GM12875 (cell line): ENCODE measurements at regions not wholly inside any gene's neighbourhood (a gene's known extent, or its start where the extent isn't known, plus 50 kb on each side); places are given as distances from the start of the nearest gene placed in this dataset.
"Not testable (repeated sequence)": the region's sequence is repeated elsewhere in the genome, so short reads cannot be mapped to it uniquely, and the experiment has no call there.

Experiments
- H3K4me3 ChIP-seq: one replicate; pipeline ENCODE4 v1.5.1; 2011; ENCODE audit warnings: low read depth, low read length, control low read depth
- TF ChIP-seq, protein P1 (sequence below): IDR thresholded peaks from 2 replicates; pipeline ENCODE4 v1.5.1; 2011; ENCODE audit warnings: low read depth, mild to moderate bottlenecking, control low read depth, inconsistent platforms, low read length, moderate library complexity, borderline replicate concordance; ENCODE audit not compliant: insufficient read depth

DNA sequence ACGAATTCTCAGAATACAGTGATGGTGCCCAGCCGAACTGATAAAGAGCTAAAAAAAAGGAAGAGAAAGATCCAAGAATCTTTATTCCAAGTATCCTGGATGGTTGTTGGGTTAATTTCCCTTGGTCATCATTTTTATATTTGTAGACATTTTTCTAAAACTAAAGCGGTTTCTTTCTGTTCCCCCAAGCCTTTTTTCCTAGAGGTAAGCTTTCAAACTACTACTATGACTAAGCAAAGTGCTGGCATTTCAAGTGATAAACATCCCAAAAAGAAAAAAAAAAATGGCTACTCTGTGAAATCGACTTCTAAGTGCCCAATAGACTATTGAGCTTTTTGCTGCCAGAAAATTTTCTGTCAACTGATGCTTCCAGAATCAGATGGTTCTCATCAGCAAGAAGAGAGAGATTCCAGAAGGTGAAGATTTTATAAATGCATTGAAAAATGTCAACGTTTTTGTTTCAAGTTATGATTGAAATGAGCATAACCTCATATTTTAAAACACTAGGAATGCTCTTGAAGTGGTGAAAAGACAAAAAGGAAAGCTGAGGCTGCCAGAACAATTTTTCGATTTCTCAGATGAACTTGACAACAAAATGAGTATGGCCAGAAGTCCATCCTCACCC is 96.1 kb upstream of the ZC3H11B start:
- TF ChIP-seq, protein P1, sequence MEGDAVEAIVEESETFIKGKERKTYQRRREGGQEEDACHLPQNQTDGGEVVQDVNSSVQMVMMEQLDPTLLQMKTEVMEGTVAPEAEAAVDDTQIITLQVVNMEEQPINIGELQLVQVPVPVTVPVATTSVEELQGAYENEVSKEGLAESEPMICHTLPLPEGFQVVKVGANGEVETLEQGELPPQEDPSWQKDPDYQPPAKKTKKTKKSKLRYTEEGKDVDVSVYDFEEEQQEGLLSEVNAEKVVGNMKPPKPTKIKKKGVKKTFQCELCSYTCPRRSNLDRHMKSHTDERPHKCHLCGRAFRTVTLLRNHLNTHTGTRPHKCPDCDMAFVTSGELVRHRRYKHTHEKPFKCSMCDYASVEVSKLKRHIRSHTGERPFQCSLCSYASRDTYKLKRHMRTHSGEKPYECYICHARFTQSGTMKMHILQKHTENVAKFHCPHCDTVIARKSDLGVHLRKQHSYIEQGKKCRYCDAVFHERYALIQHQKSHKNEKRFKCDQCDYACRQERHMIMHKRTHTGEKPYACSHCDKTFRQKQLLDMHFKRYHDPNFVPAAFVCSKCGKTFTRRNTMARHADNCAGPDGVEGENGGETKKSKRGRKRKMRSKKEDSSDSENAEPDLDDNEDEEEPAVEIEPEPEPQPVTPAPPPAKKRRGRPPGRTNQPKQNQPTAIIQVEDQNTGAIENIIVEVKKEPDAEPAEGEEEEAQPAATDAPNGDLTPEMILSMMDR: no peak
- no peak overlapping the region for H3K4me3 ChIP-seq

DNA sequence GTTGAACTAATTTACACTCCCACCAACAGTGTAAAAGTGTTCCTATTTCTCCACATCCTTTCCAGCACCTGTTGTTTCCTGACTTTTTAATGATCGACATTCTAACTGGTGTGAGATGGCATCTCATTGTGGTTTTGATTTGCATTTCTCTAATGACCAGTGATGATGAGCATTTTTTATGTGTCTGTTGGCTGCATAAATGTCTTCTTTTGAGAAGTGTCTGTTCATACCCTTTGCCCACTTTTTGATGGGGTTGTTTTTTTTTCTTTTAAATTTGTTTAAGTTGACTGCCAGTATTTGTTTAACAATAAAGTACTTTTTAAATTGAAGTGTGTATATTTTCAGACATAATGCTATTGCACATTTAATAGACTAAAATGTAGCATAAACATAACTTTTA is 95.0 kb upstream of the ZC3H11B start:
- H3K4me3 ChIP-seq: not testable (repeated sequence)

DNA sequence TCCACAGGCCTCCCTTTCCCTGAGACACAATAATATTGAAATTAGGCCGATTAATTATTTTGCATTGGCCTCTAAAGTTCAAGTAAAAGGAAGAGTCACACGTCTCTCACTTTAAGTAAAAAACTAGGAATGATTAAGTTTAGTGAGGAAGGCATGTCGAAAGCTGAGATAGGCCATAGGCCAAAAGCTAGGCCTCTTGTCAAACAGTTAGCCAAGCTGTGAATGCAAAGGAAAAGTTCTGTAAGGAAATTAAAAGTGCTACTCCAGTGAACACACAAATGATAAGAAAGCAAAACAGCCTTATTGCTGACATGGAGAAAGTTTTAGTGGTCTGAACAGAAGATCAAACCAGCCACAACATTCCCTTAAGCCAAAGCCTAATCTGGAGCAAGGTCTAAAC is 91.4 kb upstream of the ZC3H11B start:
- H3K4me3 ChIP-seq: not testable (repeated sequence)

DNA sequence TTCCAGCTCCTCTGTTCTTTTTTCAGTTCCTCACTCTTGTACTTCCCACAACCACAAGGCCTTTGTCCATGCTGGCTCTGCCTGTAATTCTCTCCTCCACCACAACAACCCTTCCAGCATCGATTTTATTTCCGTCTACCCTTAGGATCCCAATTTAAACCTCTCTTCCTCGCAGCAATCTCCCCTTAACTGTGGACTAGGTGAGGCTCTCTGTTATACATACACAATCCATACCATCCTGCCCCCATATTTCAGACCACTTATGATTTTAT is 90.4 kb upstream of the ZC3H11B start:
- no peak overlapping the region for H3K4me3 ChIP-seq
- TF ChIP-seq, protein P1: no peak

DNA sequence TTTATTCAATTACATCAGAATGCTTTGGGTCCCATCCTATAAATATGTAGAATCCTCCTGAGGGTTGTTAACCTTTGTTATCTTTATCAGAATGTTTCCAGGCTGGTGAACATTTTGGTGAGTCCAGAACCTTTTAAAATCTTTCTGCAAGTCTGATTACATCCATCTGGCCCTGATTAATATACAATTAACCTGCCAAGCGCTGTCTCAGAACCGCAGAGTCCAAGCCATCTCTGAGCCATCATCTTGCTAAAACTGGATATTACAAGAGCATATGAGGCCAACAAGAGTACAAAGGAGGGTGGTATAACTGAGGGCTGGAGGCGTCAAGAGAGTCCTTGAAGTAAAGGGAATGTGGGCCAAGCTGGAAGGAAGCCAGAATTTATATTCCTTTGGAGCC is 88.6 kb upstream of the ZC3H11B start:
- TF ChIP-seq, protein P1: no peak

DNA sequence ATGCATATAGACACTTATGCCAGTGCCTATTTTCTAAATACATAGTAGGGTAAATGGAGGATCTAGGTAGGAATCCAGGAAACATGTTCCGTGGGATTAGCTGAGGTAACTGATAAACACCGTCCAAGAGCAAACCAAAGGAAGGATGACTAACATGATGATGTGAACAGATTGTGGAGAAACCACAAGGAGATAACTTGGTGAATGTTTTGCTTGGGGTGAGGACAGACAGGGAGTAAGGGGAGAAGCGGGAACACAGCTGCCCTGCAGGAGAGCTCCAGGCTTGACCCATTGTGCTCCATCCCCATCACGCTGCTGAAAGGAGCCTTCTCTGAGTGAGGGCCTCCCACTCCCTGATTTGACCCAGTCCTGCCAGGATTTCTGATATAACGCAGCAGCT is 87.0 kb upstream of the ZC3H11B start:
- TF ChIP-seq, protein P1: no peak
- no peak overlapping the region for H3K4me3 ChIP-seq

More for the DNA sequence above, 88.6 kb upstream of the ZC3H11B start:
- no peak overlapping the region for H3K4me3 ChIP-seq

DNA sequence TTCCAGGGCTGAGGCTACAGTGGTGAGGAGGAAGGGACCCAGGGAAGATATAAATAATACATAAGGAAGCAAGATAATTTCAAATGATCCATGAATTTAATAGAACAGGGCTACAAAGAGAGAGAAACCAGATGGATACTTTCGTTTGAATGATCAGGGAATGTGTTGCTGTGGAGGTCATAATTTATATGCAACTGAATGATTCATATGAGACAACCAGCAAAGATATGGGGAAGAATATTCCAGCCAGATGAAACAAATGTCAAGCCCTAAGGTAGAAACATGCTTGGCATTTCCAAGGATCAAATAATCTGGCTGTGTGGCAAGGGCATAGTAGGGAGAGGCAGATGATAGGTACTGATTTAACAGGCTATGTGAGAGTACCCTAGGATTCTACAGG is 84.8 kb upstream of the ZC3H11B start:
- H3K4me3 ChIP-seq: no peak overlapping the region
- TF ChIP-seq, protein P1: no peak

DNA sequence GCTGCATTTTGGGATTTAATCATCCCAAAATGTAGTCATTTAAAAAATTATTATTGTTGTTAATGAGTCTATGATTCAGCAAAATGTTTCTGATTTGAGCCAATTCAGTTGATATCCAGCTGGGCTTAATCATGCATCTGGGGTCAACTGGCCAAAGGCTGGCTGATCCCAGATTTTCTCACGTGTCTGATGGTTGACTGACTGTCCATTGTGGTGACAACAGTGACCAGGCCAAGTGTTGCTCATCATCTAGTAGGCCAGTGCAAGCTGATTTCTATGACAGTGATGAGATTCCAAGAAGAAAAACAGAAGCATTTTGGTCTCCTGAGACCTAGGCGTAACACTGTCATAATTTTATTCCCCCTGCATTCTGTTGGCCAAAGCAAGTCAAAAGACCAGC is 80.1 kb upstream of the ZC3H11B start:
- no peak overlapping the region for H3K4me3 ChIP-seq
- TF ChIP-seq, protein P1: no peak
